HEK293 (cell line): ENCODE measurements at regions not wholly inside any gene's neighbourhood (a gene's known extent, or its start where the extent isn't known, plus 50 kb on each side); places are given as distances from the start of the nearest gene placed in this dataset.

Source experiments
- CTCF ChIA-PET: fragments of 350-600 bp; formaldehyde crosslinking; extraction: SDS; loops from one replicate; lab custom pipeline; 2021; ENCODE audit warnings: antibody characterized with exemption; lab: Yijun Ruan, JAX
- POLR2A ChIA-PET: fragments of 300-600 bp; formaldehyde crosslinking; extraction: SDS; loops from one replicate; lab custom pipeline; 2020; ENCODE audit warnings: antibody characterized with exemption, inconsistent platforms; lab: Yijun Ruan, JAX
- H3K27ac ChIP-seq: fragments of 200-500 bp; sonication (Bioruptor generic); 2 replicates; pipeline ENCODE4 v1.5.1; 2014; ENCODE audit warnings: low read depth, low read length, control low read depth, inconsistent platforms; ENCODE audit errors: extremely low read depth
- H3K36me3 ChIP-seq, 2 experiments: fragments of 200-500 bp in 1 of 2; sonication (Bioruptor generic) in 1 of 2; 1 replicate in 1 of 2; 2 replicates in 1 of 2; pipeline ENCODE4 v1.5.1; 2014 to 2017; ENCODE audit warnings: inconsistent platforms in 2 of 2, low read length in 2 of 2; ENCODE audit not compliant: control insufficient read depth in 2 of 2, insufficient read depth in 1 of 2
- H3K4me1 ChIP-seq: fragments of 200-500 bp; sonication (Bioruptor generic); 2 replicates; pipeline ENCODE4 v1.5.1; 2014; ENCODE audit warnings: mild to moderate bottlenecking, low read length, inconsistent platforms; ENCODE audit not compliant: control insufficient read depth, insufficient read depth
- H3K4me3 ChIP-seq: 2 replicates; pipeline ENCODE4 v1.5.1; 2011; ENCODE audit warnings: low read depth, mild to moderate bottlenecking, control low read depth, low read length, moderate library complexity
- H3K9me3 ChIP-seq: fragments of 200-500 bp; sonication (Bioruptor generic); 2 replicates; pipeline ENCODE4 v1.5.1; 2014; ENCODE audit warnings: low read depth, low read length, inconsistent platforms; ENCODE audit not compliant: control insufficient read depth, insufficient read depth
- KLF9 ChIP-seq: fragments of 450-650 bp; formaldehyde crosslinking; IDR thresholded peaks from 2 replicates; pipeline ENCODE4 v1.5.1; 2016; ENCODE audit warnings: missing biosample characterization, missing genetic modification characterization, low read depth
- SCRT2 ChIP-seq: fragments of 450-650 bp; formaldehyde crosslinking; IDR thresholded peaks from 2 replicates; pipeline ENCODE4 v1.5.1; 2016; ENCODE audit warnings: missing biosample characterization, missing genetic modification characterization
- TCF7L2 ChIP-seq: IDR thresholded peaks from 2 replicates; pipeline ENCODE4 v1.6.1; 2011; ENCODE audit warnings: low read depth, mild to moderate bottlenecking, inconsistent platforms, low read length, moderate library complexity, borderline replicate concordance
- ZBTB21 ChIP-seq: fragments of 450-650 bp; formaldehyde crosslinking; IDR thresholded peaks from 2 replicates; pipeline ENCODE4 v1.5.1; 2017; ENCODE audit warnings: missing biosample characterization, missing genetic modification characterization
- ZNF114 ChIP-seq: fragments of 450-650 bp; formaldehyde crosslinking; IDR thresholded peaks from 2 replicates; pipeline ENCODE4 v1.5.0; 2017; ENCODE audit warnings: missing biosample characterization, missing genetic modification characterization
- ZNF202 ChIP-seq: fragments of 450-650 bp; formaldehyde crosslinking; IDR thresholded peaks from 2 replicates; pipeline ENCODE4 v1.5.1; 2016; ENCODE audit warnings: missing biosample characterization, missing genetic modification characterization, borderline replicate concordance
- ZNF324 ChIP-seq: fragments of 450-650 bp; formaldehyde crosslinking; IDR thresholded peaks from 2 replicates; pipeline ENCODE4 v1.5.1; 2016; ENCODE audit warnings: missing biosample characterization, missing genetic modification characterization
- ZNF416 ChIP-seq: fragments of 450-650 bp; formaldehyde crosslinking; IDR thresholded peaks from 2 replicates; pipeline ENCODE4 v1.5.1; 2016; ENCODE audit warnings: missing biosample characterization, missing genetic modification characterization
- ZNF514 ChIP-seq: fragments of 450-650 bp; formaldehyde crosslinking; IDR thresholded peaks from 2 replicates; pipeline ENCODE4 v1.5.1; 2016; ENCODE audit warnings: missing biosample characterization, missing genetic modification characterization
- ZNF521 ChIP-seq: fragments of 450-650 bp; formaldehyde crosslinking; IDR thresholded peaks from 2 replicates; pipeline ENCODE4 v1.5.1; 2017; ENCODE audit warnings: missing biosample characterization, mild to moderate bottlenecking, missing genetic modification characterization
- ZNF561 ChIP-seq: fragments of 450-650 bp; IDR thresholded peaks from 2 replicates; pipeline ENCODE4 v1.5.1; 2018; ENCODE audit warnings: missing biosample characterization, missing genetic modification characterization, borderline replicate concordance
- ZNF610 ChIP-seq: fragments of 450-650 bp; formaldehyde crosslinking; IDR thresholded peaks from 2 replicates; pipeline ENCODE4 v1.5.1; 2016; ENCODE audit warnings: missing biosample characterization, missing genetic modification characterization, borderline replicate concordance
- ZNF792 ChIP-seq: fragments of 450-650 bp; formaldehyde crosslinking; IDR thresholded peaks from 2 replicates; pipeline ENCODE4 v1.5.1; 2016; ENCODE audit warnings: missing biosample characterization, missing genetic modification characterization
- TF ChIP-seq, protein P1 (sequence below): fragments of 450-650 bp; formaldehyde crosslinking; IDR thresholded peaks from 2 replicates; pipeline ENCODE4 v1.5.1; 2016; ENCODE audit warnings: missing biosample characterization, missing genetic modification characterization
- TF ChIP-seq, protein P2 (sequence below): fragments of 450-650 bp; IDR thresholded peaks from 2 replicates; pipeline ENCODE4 v1.5.1; 2018; ENCODE audit warnings: missing biosample characterization, missing genetic modification characterization
- TF ChIP-seq, protein P3 (sequence below): fragments of 450-650 bp; formaldehyde crosslinking; optimal IDR thresholded peaks from 2 replicates; pipeline ENCODE3; 2016; ENCODE audit warnings: missing biosample characterization, mild to moderate bottlenecking, missing genetic modification characterization
- TF ChIP-seq, protein P4 (sequence below): fragments of 450-650 bp; formaldehyde crosslinking; IDR thresholded peaks from 2 replicates; pipeline ENCODE4 v1.5.1; 2016; ENCODE audit warnings: missing biosample characterization, missing genetic modification characterization, borderline replicate concordance
- TF ChIP-seq, protein P5 (sequence below): fragments of 450-650 bp; formaldehyde crosslinking; IDR thresholded peaks from 2 replicates; pipeline ENCODE4 v1.5.0; 2017; ENCODE audit warnings: missing biosample characterization, missing genetic modification characterization, borderline replicate concordance
- TF ChIP-seq, protein P6 (sequence below): fragments of 450-650 bp; formaldehyde crosslinking; IDR thresholded peaks from 2 replicates; pipeline ENCODE4 v1.5.1; 2016; ENCODE audit warnings: missing biosample characterization, missing genetic modification characterization

DNA sequence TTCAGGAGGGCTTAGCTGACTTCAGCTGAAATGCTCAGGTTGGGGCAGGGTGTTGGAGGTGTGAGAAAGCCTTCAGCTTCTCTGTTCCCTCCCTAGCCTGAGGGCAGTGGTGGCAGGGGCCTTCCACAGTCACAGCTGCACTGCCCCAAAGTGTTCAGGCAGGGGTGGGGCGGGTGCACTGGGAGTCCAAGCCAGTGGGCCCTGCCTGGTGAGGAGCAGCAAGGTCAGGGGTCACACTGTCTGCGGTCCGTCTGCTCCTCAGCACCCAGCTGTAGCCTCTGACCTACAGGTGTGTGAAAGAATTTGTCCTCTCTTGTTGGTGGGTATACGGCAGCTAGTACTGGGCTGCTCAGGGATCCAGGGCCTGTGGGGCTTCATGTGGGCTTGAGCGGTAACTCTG, 490.4 kb upstream of the NCAM2 start (continued):
- no peak for TF ChIP-seq KLF9

DNA sequence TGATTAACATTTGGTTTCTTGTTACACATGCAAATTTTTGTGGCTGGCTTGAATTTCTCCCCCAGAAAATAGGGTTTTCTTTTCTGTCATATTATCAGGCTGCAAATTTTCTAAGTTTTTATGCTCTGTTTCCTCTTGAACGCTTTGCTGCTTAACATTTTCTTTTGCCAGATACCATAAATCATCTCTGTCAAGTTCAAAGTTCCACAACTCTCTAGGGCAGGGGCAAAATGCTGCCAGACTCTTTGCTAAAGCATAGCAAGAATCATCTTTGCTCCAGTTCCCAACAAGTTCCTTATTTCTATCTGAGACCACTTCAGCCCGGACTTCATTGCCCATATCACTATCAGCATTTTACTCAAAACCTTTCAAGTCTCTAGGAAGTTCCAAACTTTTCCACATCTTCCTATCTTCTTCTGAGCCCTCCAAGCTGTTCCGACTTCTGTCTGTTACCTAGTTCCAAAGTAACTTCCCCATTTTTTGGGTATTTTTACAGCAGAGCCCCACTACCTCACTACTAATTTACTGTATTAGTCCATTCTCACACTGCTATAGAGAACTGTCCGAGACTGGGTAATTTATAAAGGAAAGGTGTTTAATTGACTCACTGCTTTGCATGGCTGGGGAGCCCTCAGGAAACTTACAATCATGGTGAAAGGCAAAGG, 486.9 kb upstream of the NCAM2 start:
- peaks cover under 1% of the 10 kb centered on the region for H3K9me3 ChIP-seq
- no peaks in the 10 kb centered on the region for H3K36me3 ChIP-seq
- CTCF ChIA-PET = no interaction called here
- no peaks in the 10 kb centered on the region for H3K4me1 ChIP-seq
- no peak overlapping the region for H3K4me3 ChIP-seq
- POLR2A ChIA-PET = no interaction called here
- TF ChIP-seq SCRT2 (tag by site-specific recombination) = no peak
- no peak for TF ChIP-seq KLF9
- TF ChIP-seq, protein P1, sequence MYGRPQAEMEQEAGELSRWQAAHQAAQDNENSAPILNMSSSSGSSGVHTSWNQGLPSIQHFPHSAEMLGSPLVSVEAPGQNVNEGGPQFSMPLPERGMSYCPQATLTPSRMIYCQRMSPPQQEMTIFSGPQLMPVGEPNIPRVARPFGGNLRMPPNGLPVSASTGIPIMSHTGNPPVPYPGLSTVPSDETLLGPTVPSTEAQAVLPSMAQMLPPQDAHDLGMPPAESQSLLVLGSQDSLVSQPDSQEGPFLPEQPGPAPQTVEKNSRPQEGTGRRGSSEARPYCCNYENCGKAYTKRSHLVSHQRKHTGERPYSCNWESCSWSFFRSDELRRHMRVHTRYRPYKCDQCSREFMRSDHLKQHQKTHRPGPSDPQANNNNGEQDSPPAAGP (tag by site-specific recombination) = no peak
- TF ChIP-seq ZNF324 (tag by site-specific recombination) = no peak
- no peak for TF ChIP-seq ZNF561 (tag by site-specific recombination)
- no peak for TF ChIP-seq ZNF514 (tag by site-specific recombination)
- no peak for TF ChIP-seq TCF7L2
- no peak for TF ChIP-seq ZNF610 (tag by site-specific recombination)
- no peak for TF ChIP-seq ZNF114 (tag by site-specific recombination)
- TF ChIP-seq, protein P2, sequence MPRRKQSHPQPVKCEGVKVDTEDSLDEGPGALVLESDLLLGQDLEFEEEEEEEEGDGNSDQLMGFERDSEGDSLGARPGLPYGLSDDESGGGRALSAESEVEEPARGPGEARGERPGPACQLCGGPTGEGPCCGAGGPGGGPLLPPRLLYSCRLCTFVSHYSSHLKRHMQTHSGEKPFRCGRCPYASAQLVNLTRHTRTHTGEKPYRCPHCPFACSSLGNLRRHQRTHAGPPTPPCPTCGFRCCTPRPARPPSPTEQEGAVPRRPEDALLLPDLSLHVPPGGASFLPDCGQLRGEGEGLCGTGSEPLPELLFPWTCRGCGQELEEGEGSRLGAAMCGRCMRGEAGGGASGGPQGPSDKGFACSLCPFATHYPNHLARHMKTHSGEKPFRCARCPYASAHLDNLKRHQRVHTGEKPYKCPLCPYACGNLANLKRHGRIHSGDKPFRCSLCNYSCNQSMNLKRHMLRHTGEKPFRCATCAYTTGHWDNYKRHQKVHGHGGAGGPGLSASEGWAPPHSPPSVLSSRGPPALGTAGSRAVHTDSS (tag by site-specific recombination) = no peak
- no peak for TF ChIP-seq ZNF202 (tag by site-specific recombination)
- H3K27ac ChIP-seq = no peak overlapping the region

DNA sequence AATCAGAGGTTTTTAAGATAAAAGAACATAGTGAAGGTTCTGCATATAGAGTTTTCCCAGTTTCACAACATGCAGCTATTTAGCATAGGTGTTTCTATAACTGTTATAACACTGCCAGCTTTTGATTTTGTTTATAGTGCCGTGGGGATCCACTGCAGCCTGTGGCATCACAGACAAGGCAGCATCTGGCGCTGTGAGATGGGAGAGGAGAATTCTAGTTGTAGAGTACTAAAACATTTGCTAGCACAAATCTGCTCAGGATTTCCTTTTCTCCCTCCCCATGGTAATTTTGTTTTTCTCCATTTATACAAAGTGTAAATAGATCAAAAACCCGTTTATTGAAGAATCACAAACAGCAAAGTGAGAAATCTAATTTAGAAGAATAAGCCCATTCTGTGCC, 482.8 kb upstream of the NCAM2 start:
- no peaks in the 10 kb centered on the region for H3K36me3 ChIP-seq
- ChIA-PET CTCF (no interaction called here), POLR2A (no interaction called here)
- no peak overlapping the region for H3K4me3 ChIP-seq
- H3K9me3 ChIP-seq = peaks cover 4% of the 10 kb centered on the region; the same call in 1 of the 2 replicates
- H3K4me1 ChIP-seq = no peaks in the 10 kb centered on the region
- no peak overlapping the region for H3K27ac ChIP-seq
- TF ChIP-seq ZNF792 (no peak), ZNF521 (tag by site-specific recombination) (no peak), ZBTB21 (tag by site-specific recombination) (no peak), ZNF416 (tag by site-specific recombination) (no peak)
- TF ChIP-seq, protein P3, sequence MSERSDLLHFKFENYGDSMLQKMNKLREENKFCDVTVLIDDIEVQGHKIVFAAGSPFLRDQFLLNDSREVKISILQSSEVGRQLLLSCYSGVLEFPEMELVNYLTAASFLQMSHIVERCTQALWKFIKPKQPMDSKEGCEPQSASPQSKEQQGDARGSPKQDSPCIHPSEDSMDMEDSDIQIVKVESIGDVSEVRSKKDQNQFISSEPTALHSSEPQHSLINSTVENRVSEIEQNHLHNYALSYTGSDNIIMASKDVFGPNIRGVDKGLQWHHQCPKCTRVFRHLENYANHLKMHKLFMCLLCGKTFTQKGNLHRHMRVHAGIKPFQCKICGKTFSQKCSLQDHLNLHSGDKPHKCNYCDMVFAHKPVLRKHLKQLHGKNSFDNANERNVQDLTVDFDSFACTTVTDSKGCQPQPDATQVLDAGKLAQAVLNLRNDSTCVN (tag by site-specific recombination) = no peak
- TF ChIP-seq, protein P4, sequence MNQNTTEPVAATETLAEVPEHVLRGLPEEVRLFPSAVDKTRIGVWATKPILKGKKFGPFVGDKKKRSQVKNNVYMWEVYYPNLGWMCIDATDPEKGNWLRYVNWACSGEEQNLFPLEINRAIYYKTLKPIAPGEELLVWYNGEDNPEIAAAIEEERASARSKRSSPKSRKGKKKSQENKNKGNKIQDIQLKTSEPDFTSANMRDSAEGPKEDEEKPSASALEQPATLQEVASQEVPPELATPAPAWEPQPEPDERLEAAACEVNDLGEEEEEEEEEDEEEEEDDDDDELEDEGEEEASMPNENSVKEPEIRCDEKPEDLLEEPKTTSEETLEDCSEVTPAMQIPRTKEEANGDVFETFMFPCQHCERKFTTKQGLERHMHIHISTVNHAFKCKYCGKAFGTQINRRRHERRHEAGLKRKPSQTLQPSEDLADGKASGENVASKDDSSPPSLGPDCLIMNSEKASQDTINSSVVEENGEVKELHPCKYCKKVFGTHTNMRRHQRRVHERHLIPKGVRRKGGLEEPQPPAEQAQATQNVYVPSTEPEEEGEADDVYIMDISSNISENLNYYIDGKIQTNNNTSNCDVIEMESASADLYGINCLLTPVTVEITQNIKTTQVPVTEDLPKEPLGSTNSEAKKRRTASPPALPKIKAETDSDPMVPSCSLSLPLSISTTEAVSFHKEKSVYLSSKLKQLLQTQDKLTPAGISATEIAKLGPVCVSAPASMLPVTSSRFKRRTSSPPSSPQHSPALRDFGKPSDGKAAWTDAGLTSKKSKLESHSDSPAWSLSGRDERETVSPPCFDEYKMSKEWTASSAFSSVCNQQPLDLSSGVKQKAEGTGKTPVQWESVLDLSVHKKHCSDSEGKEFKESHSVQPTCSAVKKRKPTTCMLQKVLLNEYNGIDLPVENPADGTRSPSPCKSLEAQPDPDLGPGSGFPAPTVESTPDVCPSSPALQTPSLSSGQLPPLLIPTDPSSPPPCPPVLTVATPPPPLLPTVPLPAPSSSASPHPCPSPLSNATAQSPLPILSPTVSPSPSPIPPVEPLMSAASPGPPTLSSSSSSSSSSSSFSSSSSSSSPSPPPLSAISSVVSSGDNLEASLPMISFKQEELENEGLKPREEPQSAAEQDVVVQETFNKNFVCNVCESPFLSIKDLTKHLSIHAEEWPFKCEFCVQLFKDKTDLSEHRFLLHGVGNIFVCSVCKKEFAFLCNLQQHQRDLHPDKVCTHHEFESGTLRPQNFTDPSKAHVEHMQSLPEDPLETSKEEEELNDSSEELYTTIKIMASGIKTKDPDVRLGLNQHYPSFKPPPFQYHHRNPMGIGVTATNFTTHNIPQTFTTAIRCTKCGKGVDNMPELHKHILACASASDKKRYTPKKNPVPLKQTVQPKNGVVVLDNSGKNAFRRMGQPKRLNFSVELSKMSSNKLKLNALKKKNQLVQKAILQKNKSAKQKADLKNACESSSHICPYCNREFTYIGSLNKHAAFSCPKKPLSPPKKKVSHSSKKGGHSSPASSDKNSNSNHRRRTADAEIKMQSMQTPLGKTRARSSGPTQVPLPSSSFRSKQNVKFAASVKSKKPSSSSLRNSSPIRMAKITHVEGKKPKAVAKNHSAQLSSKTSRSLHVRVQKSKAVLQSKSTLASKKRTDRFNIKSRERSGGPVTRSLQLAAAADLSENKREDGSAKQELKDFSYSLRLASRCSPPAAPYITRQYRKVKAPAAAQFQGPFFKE (tag by site-specific recombination) = no peak
- TF ChIP-seq, protein P5, sequence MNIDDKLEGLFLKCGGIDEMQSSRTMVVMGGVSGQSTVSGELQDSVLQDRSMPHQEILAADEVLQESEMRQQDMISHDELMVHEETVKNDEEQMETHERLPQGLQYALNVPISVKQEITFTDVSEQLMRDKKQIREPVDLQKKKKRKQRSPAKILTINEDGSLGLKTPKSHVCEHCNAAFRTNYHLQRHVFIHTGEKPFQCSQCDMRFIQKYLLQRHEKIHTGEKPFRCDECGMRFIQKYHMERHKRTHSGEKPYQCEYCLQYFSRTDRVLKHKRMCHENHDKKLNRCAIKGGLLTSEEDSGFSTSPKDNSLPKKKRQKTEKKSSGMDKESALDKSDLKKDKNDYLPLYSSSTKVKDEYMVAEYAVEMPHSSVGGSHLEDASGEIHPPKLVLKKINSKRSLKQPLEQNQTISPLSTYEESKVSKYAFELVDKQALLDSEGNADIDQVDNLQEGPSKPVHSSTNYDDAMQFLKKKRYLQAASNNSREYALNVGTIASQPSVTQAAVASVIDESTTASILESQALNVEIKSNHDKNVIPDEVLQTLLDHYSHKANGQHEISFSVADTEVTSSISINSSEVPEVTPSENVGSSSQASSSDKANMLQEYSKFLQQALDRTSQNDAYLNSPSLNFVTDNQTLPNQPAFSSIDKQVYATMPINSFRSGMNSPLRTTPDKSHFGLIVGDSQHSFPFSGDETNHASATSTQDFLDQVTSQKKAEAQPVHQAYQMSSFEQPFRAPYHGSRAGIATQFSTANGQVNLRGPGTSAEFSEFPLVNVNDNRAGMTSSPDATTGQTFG (tag by site-specific recombination) = no peak
- TF ChIP-seq, protein P6, sequence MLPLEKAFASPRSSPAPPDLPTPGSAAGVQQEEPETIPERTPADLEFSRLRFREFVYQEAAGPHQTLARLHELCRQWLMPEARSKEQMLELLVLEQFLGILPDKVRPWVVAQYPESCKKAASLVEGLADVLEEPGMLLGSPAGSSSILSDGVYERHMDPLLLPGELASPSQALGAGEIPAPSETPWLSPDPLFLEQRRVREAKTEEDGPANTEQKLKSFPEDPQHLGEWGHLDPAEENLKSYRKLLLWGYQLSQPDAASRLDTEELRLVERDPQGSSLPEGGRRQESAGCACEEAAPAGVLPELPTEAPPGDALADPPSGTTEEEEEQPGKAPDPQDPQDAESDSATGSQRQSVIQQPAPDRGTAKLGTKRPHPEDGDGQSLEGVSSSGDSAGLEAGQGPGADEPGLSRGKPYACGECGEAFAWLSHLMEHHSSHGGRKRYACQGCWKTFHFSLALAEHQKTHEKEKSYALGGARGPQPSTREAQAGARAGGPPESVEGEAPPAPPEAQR (tag by site-specific recombination) = no peak
